Gastroesophageal sphincter (tissue), 3 donors: ENCODE measurements at regions not wholly inside any gene's neighbourhood (a gene's known extent, or its start where the extent isn't known, plus 50 kb on each side); places are given as distances from the start of the nearest gene placed in this dataset.

Experiments used
- POLR2AphosphoS5 ChIP-seq: sonication (generic); formaldehyde crosslinking; IDR thresholded peaks from one replicate; pipeline ENCODE4 v1.6.1; 2017; ENCODE audit warnings: antibody characterized with exemption
- TF ChIP-seq, protein P1 (sequence below), 4 experiments: fragments of 200-600 bp in 2 of 4; fragments of 450-650 bp in 2 of 4; sonication (generic) in 1 of 4; IDR thresholded peaks; one replicate each; pipeline ENCODE4 v1.5.1; 2017 to 2019; ENCODE audit warnings: antibody characterized with exemption in 4 of 4, mild to moderate bottlenecking in 2 of 4, moderate library complexity in 2 of 4

DNA sequence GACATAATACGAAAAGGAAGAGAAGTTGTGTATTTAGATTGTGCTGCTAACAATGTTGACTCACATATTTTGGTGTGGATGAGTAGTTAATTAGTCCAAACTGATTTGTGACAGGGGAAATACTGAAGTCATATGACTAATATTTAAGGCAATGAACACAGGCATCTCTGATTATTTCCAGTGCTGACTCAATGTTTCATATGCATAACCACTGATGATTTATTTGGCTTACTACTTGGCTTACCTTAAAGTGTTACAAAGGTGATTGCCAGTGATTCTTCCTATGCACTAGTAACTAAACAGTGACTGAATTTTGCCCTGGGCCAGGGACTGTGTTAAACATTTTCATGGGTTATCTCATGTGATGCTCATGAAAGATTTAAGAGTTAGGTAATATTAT lies 722.6 kb downstream of the METTL4 start:
- TF ChIP-seq, protein P1, sequence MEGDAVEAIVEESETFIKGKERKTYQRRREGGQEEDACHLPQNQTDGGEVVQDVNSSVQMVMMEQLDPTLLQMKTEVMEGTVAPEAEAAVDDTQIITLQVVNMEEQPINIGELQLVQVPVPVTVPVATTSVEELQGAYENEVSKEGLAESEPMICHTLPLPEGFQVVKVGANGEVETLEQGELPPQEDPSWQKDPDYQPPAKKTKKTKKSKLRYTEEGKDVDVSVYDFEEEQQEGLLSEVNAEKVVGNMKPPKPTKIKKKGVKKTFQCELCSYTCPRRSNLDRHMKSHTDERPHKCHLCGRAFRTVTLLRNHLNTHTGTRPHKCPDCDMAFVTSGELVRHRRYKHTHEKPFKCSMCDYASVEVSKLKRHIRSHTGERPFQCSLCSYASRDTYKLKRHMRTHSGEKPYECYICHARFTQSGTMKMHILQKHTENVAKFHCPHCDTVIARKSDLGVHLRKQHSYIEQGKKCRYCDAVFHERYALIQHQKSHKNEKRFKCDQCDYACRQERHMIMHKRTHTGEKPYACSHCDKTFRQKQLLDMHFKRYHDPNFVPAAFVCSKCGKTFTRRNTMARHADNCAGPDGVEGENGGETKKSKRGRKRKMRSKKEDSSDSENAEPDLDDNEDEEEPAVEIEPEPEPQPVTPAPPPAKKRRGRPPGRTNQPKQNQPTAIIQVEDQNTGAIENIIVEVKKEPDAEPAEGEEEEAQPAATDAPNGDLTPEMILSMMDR (IDR thresholded peaks at IDR 0.05) = no peak
- TF ChIP-seq POLR2AphosphoS5 = no peak
